ENCODE measurements at regions not wholly inside any gene's neighbourhood (a gene's known extent, or its start where the extent isn't known, plus 50 kb on each side); places are given as distances from the start of the nearest gene placed in this dataset.

DNA sequence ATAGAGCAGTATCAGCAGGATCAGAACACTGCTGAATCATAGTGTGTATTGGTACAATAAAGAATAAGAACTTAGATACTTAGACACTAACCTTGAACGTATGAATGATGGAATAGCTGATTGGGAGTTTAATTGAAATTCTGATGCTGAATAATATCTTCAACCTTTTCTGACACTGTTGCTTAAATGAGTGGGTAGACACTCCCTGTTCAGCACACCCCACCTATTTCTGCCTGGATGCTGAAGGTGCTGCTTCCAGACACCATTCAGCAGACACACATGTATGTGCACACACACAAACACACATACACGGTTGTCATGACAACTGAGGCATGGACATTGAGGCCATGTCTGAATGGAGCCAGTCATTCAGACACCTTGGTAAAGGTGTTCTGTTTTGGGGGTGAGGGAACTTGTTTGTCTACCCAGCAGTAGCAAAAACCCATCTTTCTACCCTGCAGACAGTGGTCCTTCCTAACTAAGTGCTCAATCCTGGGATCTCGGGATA is 54.3 kb downstream of the TMEM215 start:
- ATAC-seq (no peak), DNase-seq (no peak)
- Histone ChIP-seq H3K9me3 (no peaks in the 10 kb centered on the region), H3K27me3 (peaks cover 0 to 15% (median 3%) of the 10 kb centered on the region in 7 donors), H3K4me3 (no peak overlapping the region), H3K27ac (no peak overlapping the region), H3K36me3 (no peaks in the 10 kb centered on the region), H3K4me1 (no peaks in the 10 kb centered on the region)
- TF ChIP-seq, protein P1, sequence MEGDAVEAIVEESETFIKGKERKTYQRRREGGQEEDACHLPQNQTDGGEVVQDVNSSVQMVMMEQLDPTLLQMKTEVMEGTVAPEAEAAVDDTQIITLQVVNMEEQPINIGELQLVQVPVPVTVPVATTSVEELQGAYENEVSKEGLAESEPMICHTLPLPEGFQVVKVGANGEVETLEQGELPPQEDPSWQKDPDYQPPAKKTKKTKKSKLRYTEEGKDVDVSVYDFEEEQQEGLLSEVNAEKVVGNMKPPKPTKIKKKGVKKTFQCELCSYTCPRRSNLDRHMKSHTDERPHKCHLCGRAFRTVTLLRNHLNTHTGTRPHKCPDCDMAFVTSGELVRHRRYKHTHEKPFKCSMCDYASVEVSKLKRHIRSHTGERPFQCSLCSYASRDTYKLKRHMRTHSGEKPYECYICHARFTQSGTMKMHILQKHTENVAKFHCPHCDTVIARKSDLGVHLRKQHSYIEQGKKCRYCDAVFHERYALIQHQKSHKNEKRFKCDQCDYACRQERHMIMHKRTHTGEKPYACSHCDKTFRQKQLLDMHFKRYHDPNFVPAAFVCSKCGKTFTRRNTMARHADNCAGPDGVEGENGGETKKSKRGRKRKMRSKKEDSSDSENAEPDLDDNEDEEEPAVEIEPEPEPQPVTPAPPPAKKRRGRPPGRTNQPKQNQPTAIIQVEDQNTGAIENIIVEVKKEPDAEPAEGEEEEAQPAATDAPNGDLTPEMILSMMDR (IDR thresholded peaks at IDR 0.05), result no peak
- intact Hi-C loops (cut with DNase I), result loop anchor here in 1 of 10 donors (10.0 kb wide), 1 partner anchor 67 kb away; no protein-coding TSS in a partner anchor
- WGBS, 2 donors, result 83 to 86% methylated on average over 3 of the region's 3 CpGs

DNA sequence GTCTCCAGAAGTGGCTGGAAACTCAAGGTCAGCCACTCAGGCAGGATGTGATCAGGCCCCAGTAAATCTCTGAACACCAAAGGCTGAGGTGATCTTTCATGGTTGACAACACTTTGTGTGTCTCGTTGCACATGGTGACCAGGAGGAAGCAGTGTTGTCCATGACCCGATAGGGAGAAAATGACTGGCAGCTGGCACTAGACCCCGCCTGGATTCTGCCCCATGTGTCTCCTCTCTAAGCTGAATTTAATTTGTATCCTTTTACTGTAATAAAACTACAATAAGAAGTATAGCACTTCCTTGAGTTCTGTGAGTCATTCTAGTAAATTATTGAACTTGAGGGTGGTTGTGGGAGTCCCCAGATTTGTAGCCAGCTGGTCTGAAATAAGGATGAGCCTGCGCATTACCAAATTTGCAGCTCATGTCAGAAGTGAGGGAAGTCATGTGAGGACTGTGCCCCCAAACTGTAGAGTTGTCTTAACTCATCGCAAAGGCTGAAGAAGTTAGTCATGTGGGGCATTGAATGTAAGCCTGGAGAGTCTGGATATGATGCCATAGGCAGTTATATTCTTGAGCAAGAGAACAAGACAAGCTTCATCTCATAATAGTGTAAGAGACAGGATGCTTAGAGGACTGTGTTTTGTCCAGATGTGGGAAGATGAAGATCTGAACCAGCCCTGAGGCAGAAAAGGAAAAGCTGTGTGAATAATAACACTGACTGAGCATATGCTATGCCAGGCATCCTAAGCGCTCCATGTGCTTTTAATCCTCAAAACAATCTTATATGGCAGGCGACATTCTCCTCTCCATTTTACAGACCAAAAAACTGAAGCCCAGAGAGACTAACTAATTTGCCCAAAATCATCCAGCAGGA is 55.9 kb downstream of the TMEM215 start:
- peaks cover 0 to 21% (median under 1%) of the 10 kb centered on the region in 7 donors for H3K27me3 ChIP-seq
- H3K4me3 ChIP-seq, result no peak overlapping the region
- intact Hi-C loops (cut with DNase I), result loop anchor here in 1 of 10 donors (10.0 kb wide), 1 partner anchor 66 kb away; no protein-coding TSS in a partner anchor
- TF ChIP-seq, protein P1 (IDR thresholded peaks at IDR 0.05), result no peak
- no peak for ATAC-seq
- no peak overlapping the region for H3K27ac ChIP-seq
- H3K4me1 ChIP-seq, result no peaks in the 10 kb centered on the region
- no peaks in the 10 kb centered on the region for H3K36me3 ChIP-seq
- no peak for DNase-seq
- WGBS, 2 donors, result 82 to 83% methylated on average over 7 of the region's 7 CpGs
- no peaks in the 10 kb centered on the region for H3K9me3 ChIP-seq

DNA sequence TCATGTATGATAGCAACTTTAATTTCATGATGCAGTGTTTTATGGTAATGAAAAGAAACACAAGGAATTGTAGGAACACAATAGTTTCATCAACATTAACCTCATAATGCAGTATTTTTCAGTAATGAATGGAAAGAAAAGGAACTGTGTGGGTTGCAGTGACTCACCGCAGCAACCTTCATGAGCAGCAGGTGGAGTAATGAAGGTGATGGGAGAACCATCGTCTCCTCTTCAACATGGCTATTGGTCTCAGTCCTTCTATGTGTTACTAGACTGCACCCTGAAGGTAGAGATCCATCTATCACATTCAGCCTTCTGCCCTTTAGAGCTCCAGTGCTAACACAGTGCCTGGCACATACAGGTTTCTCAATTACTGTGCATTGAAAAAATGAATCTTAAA is 58.0 kb downstream of the TMEM215 start:
- no peaks in the 10 kb centered on the region for H3K9me3 ChIP-seq
- 72 to 73% methylated on average over 2 of the region's 2 CpGs for WGBS, 2 donors
- H3K4me3 ChIP-seq, result no peak overlapping the region
- DNase-seq (no peak), ATAC-seq (no peak)
- H3K36me3 ChIP-seq, result no peaks in the 10 kb centered on the region
- intact Hi-C loops (cut with DNase I), result loop anchor here in 1 of 10 donors (10.0 kb wide), 1 partner anchor 57 kb away; the partner anchor contains the start of gene TMEM215
- H3K27me3 ChIP-seq, result peaks cover 0 to 23% (median 0%) of the 10 kb centered on the region in 7 donors
- TF ChIP-seq, protein P1 (IDR thresholded peaks at IDR 0.05), result no peak
- H3K4me1 ChIP-seq, result no peaks in the 10 kb centered on the region
- H3K27ac ChIP-seq, result no peak overlapping the region

DNA sequence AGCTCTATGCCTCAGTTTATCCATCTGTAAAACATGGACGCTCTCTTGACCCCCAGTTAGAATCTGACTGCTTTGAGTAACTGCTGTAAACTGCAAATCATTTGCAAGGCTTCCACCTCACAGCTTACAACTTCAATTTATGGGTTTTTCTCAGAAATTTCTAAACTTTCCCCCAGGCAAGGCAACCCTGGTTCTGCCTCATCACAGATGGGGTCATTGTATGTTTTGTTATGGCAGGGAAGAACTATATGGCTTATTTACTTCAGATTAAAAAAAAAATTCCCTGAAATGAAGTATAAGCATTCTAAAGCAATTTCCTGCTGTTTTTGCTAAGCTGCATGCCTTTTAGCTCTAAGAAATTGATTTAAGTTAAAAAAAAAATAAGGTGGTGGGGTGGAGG is 60.0 kb downstream of the TMEM215 start:
- intact Hi-C loops (cut with DNase I), result loop anchor here in 1 of 10 donors (10.0 kb wide), 1 partner anchor 58 kb away; the partner anchor contains the start of gene TMEM215
- ATAC-seq, result no peak
- TF ChIP-seq, protein P1 (IDR thresholded peaks at IDR 0.05), result no peak
- no peak for DNase-seq
- 88 to 91% methylated on average over 1 of the region's 1 CpG for WGBS, 2 donors
- Histone ChIP-seq H3K36me3 (no peaks in the 10 kb centered on the region), H3K9me3 (no peaks in the 10 kb centered on the region), H3K27me3 (peaks cover 0 to 13% (median 0%) of the 10 kb centered on the region in 7 donors), H3K4me1 (no peaks in the 10 kb centered on the region), H3K27ac (no peak overlapping the region), H3K4me3 (no peak overlapping the region)
